ENCODE measurements at regions not wholly inside any gene's neighbourhood (a gene's known extent, or its start where the extent isn't known, plus 50 kb on each side); places are given as distances from the start of the nearest gene placed in this dataset.

DNA sequence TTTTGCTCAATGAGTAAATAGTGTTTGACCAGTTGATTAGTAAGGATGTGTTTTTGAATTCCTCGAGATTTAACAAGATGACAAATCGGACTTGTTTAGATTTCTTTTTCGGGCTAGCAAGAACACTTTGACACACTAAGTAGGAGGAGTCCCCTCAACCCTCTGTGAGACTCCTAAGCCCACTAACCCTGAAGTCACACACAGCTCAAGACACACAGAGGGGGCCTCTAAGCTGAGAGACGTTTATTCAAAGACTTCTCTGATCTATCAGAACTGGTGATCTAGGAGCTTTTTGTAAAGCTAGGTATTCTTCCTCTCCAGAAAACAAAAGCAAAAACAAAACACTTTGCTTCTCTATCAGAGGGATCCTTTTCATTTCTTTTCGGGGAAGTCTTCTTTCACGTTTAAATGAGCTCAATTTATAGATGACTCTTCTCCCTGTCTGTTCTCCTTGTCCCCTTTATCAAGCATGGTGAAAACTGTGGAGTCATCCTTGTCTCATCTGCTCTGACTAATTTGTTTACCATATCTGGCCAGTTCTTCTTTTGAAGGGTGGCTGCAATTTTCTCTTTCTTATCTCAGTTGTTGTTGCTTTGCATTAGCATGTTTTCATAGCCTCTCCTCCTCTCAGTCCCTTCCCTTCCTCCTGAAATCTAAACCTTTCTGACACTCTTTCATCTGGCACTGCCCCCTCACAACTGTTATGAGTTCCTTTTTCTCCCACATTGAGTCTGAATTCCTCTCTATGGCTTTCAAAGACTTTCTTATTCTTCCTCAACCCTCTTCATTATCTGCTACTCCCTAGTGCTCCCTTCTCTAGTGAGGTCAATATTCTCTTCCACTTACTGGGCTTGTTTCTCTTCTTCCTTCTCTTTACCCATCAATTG is 68.5 kb upstream of the RAI14 start (continued):
- TF ChIP-seq, protein P1, sequence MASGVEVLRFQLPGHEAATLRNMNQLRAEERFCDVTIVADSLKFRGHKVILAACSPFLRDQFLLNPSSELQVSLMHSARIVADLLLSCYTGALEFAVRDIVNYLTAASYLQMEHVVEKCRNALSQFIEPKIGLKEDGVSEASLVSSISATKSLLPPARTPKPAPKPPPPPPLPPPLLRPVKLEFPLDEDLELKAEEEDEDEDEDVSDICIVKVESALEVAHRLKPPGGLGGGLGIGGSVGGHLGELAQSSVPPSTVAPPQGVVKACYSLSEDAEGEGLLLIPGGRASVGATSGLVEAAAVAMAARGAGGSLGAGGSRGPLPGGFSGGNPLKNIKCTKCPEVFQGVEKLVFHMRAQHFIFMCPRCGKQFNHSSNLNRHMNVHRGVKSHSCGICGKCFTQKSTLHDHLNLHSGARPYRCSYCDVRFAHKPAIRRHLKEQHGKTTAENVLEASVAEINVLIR (CRISPR knock-in tag; IDR thresholded peaks at IDR 0.05) = no peak
- TF ChIP-seq FOXK2 (conservative IDR thresholded peaks at IDR 0.05 in 1 of 2, IDR thresholded peaks at IDR 0.05 in 1 of 2; ENCODE audit: low read depth in 2 of 2) (peak; percentile 98 to 99), MCM7 (IDR thresholded peaks at IDR 0.05) (no peak; a peak in 1 of 4 replicates), HDAC8 (tag; IDR thresholded peaks at IDR 0.05) (no peak), LCOR (CRISPR knock-in tag; IDR thresholded peaks at IDR 0.05) (0 out of 2 replicates have a peak, but pooled peaks have one; percentile 56), DDX20 (tag; IDR thresholded peaks at IDR 0.05; ENCODE audit: low read depth) (no peak), CHD1 (IDR thresholded peaks at IDR 0.05; ENCODE audit: low read length) (no peak), DACH1 (IDR thresholded peaks at IDR 0.05; ENCODE audit: partially characterized antibody) (peak; percentile 83), RBM25 (IDR thresholded peaks at IDR 0.05; ENCODE audit: low read depth, low read length, severe bottlenecking) (no peak), RNF2 (IDR thresholded peaks at IDR 0.05) (peak; percentile 38; the same call in 1 of the 2 replicates), EP300 (IDR thresholded peaks at IDR 0.05; ENCODE audit: low read length) (peak; percentile 91), ZNF232 (CRISPR knock-in tag; IDR thresholded peaks at IDR 0.05) (no peak), ZFP30 (CRISPR knock-in tag; IDR thresholded peaks at IDR 0.05; ENCODE audit: borderline replicate concordance) (no peak), PHTF2 (CRISPR knock-in tag; IDR thresholded peaks at IDR 0.05) (no peak), ZNF507 (tag; conservative IDR thresholded peaks at IDR 0.05) (no peak), SMAD3 (CRISPR knock-in tag; conservative IDR thresholded peaks at IDR 0.05) (peak; percentile 48; the same call in 1 of the 2 replicates), KHSRP (IDR thresholded peaks at IDR 0.05) (no peak), HMBOX1 (IDR thresholded peaks at IDR 0.05) (peak; percentile 65; the same call in 1 of the 2 replicates), NFE2 (IDR thresholded peaks at IDR 0.05; ENCODE audit: low read depth) (peak; percentile 100), ZNF253 (CRISPR knock-in tag; conservative IDR thresholded peaks at IDR 0.05) (no peak), ZNF324 (CRISPR knock-in tag; IDR thresholded peaks at IDR 0.05) (no peak), USF1 (CRISPR knock-in tag; IDR thresholded peaks at IDR 0.05) (no peak), RBM15 (IDR thresholded peaks at IDR 0.05; ENCODE audit: insufficient read depth, low read length) (no peak), ZZZ3 (IDR thresholded peaks at IDR 0.05) (no peak)
- TF ChIP-seq, protein P2, sequence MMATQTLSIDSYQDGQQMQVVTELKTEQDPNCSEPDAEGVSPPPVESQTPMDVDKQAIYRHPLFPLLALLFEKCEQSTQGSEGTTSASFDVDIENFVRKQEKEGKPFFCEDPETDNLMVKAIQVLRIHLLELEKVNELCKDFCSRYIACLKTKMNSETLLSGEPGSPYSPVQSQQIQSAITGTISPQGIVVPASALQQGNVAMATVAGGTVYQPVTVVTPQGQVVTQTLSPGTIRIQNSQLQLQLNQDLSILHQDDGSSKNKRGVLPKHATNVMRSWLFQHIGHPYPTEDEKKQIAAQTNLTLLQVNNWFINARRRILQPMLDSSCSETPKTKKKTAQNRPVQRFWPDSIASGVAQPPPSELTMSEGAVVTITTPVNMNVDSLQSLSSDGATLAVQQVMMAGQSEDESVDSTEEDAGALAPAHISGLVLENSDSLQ (IDR thresholded peaks at IDR 0.05) = peak; percentile 81
- TF ChIP-seq, protein P3, sequence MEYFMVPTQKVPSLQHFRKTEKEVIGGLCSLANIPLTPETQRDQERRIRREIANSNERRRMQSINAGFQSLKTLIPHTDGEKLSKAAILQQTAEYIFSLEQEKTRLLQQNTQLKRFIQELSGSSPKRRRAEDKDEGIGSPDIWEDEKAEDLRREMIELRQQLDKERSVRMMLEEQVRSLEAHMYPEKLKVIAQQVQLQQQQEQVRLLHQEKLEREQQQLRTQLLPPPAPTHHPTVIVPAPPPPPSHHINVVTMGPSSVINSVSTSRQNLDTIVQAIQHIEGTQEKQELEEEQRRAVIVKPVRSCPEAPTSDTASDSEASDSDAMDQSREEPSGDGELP (CRISPR knock-in tag; IDR thresholded peaks at IDR 0.05; ENCODE audit: borderline replicate concordance) = no peak

Data from K562 (cell line).